Superior temporal gyrus (tissue), 1 donor: ENCODE measurements at regions not wholly inside any gene's neighbourhood (a gene's known extent, or its start where the extent isn't known, plus 50 kb on each side); places are given as distances from the start of the nearest gene placed in this dataset.

ENCODE experiments used
- DNase-seq: peaks from one replicate; pipeline ENCODE4 v3.0.0-alpha.2; 2016; ENCODE audit errors: extremely low spot score

DNA sequence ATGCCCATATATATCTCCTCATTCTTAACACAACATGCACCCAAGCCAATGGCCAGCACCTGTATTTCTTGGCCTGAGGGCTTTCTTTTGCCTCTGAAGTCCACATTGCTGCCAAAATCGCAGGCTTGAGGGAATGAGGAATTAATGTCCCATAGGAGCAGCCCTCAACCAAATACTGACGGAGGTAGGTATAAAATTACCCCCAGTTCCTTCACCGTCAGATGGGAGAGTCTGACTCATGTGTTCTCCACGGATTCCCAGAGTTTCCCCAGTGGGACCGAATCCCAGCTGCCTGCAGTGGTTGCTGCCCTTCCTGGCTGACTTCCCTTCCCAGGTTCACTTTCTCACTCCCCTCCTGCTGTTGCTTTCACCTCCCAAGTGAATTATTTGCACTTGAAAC lies 602.2 kb upstream of the NOX3 start:
- DNase-seq = no peak

DNA sequence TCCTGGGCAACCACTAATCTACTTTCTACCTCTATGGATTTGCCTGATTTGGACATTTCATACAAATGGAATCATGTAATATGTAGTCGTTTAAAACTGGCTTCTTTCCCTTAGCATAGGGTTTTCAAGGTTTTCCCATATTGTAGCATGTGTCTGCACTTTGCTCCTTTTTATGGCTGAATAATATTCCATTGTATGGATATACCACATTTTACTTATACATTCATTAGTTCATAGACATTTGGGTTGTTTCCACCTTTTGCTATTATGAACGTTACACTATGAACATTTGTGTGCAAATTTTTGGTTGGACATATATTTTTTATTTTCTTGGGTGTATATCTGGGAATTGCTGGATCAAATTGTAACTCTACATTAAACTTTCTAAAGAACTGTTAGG lies 600.4 kb upstream of the NOX3 start:
- DNase-seq = no peak

DNA sequence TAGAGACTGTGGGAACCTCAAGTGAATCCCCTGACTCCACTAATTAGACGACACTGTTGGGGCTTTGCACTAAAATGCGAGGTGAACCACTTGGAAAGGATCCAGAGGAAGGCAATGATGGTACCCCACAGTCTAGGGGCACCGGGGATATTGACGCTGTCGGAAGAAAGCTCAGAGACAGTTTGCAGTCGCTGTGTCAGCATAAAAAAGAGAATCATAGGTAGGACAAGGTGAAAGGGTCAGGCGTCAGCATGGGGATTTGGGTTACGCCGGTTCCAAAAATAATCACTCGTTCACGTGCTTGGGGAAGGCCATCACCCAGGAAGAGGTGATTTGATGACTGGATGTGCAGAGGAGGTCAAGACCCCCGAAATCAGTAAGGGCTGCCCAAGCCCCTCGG lies 598.0 kb upstream of the NOX3 start:
- DNase-seq = no peak

DNA sequence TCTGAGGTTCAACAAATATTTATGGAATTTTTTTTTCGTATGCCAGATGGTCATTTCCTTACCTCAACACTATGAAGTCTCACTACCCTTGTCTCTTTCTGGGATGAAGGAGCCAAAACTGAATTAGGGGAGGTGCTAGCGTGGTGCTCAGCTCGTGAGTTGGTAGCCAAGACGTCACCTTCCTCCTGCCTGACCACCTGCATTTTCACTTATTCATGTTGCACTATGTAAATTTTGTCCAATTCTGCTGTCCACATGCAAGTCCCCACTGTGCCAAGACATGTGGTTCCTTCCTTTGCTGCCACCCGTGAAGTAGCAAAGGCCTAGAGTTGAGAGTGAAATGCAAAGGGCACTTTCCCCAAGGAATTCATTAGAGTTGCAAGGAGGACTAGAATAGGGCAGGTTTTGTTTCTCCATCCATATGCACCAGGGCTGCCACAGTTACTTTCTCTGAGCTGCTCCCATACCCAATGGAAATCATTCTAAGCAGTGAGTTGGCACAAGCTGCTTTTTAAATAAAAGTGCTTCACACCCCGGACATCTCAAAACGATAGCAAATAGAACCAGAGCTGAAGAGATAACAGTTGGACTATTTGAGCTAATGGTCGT lies 591.3 kb upstream of the NOX3 start:
- DNase-seq = no peak

DNA sequence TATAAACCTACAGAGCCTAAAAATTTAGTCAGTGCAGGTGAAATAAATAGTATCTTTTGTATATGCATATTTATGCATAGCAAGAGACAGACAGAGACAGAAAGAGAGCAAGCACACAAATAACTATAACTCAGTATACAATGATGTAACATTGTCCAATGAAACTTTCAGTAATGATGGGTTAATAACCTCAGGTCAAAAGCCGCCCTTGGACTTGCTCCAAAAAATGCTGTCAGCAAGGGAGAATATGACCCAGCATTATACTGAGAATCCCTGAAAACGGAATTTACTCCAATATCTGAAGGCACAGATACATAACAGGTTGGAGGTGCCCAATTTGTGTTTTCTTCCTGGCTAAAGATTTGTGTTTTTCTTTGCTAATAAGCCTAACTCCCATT lies 590.6 kb upstream of the NOX3 start:
- DNase-seq = no peak

DNA sequence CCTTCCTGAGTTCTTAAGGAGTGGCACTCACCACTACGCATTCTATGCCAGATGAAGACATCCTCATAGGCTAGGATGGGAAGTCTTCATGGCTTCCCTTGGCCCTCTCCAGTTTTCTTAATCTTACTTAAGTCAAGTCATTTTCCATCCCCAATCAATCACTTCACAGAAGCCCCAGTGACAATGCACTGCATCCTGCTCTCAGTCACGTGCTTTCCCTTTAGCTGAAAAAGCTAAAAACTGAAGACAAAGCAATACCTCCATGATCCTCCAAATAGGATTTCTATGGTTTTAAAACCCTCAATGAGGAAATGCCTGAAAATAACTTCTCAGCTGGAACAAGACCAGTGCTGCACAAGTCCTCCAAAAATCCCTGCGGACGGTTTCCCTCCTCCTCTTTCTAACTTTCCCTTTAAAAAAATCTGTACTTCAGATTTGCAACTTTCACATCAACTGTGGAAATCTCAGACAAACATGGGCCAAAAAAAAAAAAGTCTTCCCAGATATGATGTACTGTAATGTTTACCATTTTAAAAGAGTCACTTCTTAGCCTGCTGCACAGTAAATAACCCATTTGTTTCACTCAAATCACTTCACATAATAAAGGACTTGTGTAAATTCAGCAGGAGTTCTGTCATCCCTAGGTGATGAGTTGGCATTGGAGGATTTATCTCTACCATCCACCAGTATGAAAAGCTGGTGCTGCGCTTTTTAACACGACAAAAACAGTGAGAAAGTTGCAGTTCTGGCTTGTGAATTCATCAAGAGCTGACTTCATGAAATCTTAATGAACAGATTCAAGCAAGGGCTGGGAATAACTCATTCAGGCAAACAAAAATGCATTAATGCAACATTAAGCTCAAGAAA lies 590.0 kb upstream of the NOX3 start:
- no peak for DNase-seq

DNA sequence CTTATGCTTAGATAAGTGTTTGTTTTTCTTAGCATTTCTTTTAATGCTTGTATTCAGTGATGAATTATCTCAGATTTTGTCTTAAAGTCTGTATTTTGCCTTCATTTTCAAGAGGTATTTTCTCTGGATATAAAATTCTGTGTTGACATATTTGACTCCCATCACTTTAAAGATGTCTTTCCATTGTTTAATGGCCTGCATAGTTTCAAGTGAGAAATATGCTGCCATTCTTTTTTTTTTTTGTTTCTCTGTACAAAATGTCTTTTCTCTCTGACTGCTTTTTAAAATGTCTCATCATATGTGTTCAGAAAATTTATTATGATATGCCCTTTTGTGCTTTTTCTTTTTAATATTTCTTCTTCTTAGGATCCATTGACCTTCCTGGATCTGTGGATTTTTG lies 578.0 kb upstream of the NOX3 start:
- no peak for DNase-seq

DNA sequence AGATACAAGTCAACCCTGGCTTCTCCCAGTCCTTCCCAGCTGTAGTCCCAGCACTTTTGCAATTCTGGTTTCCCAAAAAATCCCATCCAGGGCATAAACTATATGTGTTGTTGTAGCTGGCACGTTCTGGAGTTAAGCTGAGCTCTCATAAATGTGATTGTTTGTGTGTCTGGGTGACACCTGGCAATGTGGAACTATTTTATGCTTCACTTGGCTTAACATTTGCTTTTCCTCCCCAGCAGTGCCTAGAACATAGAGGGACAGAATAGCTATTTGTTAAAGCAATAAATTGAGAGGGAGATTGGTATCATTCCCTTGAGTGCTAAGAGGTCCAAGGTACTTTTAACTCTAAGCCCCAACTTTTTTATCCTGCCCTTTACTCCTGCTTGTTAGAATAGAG lies 575.9 kb upstream of the NOX3 start:
- DNase-seq = no peak

DNA sequence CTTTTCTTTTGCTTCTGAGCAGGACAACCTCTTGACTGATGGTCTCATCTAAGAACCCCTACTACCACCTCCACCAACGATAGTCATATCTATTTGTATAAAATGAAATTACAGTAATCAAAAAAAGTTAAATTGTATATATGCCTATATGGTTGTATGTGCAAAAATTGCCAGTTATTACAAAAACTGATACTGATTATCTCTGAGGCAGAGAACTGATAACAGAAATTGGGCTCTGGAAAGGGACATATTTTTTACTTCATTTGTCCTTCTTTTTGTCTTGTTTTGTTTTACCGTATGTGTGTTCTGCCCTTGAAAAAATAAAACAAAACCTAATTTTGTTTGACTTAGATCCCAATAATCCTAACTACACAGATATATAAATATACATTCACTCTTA lies 574.4 kb upstream of the NOX3 start:
- no peak for DNase-seq

DNA sequence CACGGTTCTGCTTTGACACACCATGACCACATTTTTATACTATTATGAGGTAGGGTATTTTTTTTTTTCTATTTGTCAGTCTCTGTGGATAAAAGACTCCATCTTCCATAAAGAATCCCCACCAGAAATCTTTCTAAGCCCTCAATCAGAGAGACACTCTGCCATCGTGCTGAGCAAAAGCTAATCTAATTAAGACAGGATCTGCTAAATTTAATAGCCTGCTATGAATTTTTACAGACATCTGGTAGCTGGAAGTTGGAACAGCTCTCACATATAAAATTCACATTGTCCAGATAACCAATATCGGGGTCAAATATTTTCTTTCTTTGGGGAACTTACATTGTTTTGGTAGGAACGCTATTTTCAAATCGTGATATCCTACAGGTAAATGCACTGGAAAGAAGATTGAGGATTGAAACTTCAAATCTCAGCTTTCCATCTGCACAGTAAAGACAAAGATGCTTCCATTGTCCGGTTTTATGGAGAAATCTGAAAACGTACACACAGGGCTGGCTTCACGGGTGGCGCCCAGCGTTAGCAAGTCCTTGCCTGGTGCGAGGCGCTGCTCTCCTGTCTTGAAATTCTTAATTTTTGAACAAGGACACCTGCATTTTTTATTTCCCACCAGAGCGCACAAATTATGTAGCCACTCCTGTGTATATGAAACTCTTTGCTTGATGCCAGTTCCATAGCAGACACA lies 573.8 kb upstream of the NOX3 start:
- DNase-seq = no peak

DNA sequence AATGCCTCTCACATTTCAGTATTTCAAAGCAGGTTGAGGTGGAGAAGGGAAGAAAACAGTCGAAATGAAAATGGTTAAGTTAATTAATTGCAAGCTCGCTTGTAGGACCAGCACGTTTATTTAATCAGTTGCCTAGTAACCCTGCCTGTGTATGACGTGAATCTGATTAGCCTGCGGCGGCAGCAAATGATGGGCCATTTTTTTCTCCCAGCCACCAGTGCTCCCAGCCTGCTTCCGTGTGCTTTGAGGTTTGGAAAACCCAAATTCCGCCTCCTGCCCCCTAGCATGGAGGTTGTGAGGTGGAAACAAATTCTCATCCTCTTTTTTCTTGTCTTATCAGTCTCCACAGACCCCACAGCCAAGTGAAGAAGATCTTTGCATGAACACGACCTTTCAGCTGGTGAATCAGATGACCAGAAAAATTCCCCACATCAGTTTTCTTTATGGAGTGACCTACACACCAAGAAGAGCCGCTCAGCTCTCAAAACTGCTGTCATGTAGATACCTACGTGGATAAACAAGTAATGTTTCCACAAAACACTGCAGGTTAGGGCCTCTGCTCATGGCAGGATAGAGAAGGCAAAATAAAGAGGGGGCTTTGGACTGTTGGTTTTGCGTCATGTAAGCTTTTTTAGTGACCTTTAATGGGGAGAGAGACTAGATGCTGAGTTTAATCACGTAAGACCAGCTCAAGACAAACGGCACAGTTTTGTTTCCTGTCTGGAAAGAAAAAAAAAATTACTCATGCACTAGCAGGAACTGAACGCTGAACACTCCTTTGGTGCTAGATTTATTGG lies 572.9 kb upstream of the NOX3 start:
- no peak for DNase-seq

DNA sequence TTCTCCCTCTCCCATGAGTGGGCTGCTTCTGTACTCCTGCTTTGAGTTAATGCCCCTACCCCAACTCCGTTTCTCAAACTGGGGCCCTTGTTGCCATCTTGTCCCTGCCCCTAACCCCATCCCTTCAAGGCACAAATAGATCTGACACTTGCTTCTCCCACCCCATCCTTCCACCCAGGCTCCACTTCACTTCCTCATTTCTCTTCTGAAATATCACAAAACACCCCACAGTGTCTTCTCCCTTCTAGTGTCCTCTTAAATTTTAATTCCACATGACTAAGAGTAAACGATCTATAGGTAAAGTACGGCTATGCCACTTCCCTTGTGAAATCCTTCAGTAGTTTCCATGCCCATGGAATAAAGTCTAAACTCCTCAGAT lies 571.6 kb upstream of the NOX3 start:
- no peak for DNase-seq

DNA sequence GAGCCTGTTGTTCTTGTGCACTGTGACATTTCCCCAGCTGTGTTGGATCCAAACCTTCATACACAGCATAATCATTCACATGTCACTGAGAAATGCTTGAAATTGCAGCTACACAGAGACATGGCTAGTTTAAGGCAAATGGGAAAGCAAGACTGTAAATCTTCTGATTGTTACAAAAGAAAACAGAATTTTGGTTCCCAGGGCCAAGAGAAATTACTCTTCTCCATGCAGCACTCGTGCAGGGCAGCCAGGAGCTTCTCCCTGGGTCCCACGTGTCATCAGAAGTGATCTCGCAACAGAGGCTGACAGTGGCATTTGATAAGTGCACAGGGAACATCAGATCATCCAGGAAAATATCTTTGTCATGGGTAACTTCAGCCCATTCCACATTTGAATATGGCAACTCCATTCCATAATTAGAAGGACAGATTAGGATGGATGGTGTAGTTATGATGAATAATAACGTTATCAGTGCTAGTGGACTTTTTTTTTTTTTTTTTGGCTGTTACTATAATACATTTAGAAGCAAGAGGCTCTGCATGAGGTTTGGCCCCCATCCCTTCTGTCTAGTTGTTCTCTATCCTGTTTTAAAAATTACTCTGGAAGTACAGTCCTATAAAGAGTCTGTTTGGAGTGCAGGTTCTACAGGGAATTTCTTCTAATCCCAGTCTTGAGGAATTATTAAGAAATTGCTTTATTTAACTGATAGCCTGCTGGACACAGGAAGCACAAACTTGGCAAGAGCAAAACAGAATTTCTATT lies 571.0 kb upstream of the NOX3 start:
- DNase-seq = no peak

DNA sequence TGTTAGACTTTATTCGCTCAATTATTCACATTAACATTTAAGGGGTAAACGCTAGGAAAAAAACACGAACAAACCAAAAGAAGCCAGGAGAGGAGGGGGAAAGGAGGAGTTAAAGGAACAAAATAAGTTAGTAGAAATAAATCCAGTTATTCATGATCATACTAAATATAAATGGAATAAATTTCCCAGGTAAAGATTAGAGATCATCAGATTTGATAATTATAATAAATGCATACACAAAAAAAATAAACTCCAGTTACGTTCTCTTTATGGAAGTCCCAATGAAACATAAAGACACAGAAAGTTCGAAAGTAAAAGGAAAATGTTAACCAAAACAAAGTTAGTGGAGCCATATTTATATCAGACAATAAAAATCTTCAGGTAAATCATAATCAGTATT lies 568.7 kb upstream of the NOX3 start:
- no peak for DNase-seq

DNA sequence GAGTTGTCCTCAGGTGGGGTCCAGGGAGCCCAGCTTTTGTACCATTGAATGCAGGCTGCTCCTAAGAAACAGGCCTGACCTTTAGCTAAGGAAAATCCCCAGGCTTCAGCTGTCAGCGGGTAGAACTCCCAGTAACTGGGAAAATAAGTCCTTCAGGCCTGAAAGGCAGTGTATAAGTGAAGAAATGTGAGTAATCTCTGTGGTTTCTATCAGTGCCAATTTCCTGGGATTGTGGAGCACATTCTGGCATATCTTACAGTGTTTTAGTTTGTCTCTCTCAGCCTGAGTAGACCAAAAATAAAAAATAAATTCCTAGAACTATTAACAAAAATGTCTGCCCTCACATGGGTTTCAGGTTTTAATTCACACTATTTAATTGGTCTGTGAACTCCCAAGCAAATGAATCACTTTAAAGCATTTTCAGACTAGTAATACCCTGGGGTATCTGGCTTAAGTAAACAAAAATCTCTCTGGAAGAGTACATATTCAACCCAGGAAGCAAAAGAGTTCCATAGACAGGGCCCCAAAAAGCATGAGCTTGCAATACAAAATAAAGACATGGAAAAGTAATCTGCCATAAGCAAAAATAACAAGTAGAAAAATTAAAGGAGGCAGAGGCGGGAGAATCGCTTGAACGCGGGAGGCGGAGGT lies 566.2 kb upstream of the NOX3 start:
- no peak for DNase-seq

DNA sequence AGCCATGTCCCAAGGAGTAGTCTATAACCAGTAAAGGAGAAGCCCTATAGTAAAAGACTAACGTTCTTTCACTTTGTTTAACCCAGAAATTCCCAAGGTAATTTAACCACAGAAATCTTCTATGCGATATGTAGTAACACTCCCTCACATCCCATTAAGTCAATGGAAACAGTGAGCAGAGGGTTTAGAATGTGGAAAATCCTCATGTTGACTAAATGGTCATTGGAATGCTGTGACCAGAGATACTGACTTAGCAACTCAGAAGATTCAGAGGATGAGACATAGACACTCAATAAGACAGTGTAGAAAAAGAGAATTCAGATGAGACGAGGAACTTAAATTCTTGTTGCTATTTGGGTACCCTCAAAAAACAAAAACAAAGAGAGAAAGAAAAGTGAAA lies 562.2 kb upstream of the NOX3 start:
- DNase-seq = no peak

DNA sequence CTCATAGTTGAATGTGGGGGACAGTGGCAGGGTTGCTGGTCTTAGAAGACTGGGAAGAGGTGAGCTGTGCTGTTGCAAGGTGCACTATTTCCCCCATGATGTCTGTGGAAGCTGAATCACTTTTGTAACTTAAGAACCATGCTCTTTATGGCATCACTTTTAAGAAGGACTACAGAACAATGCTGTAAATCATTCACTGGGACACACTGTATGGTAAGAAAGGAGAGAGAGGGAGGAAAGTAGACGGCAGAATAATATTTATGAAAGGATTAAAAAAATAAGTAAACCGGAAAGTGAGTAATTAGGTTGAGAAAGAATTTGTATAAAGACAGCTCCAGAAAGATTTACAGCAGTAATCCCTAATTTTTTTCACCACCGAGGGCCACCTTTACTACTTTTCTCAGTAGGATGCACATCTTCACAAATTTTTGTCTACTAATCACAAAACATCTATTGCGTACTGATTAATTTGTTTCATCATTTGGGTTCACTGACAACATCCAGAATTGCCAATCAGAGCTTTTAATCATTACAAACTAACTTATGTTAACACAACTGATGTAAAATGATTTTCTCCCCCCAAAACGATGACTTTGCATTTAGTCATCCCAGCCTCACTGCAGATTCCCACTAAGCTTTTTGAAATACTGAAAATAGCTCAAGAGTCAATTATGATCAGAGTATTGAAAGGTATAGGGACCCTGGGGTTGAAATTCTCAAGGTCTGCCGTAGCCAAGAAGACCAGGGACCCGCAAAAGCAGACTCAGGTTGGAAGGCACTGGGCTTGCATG lies 560.7 kb upstream of the NOX3 start:
- DNase-seq = no peak

DNA sequence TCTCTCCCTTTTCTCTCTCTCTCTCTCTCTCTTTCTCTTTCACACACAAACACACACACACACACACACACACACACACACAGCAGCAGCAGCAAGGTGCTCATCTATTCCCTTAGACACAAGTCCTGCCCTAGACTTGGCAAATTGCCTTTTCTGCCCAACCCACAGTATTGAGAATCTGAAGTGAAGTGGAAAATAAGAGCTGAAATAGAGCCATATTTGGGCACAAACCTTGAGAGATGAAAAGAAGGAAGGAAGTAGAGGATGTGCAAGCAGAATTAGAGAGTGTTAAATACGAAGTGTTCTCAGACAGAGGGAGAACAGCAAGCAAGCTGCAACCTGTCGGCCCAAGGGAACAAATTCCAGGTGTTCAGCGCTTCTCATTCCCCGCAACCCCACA lies 557.5 kb upstream of the NOX3 start:
- no peak for DNase-seq

DNA sequence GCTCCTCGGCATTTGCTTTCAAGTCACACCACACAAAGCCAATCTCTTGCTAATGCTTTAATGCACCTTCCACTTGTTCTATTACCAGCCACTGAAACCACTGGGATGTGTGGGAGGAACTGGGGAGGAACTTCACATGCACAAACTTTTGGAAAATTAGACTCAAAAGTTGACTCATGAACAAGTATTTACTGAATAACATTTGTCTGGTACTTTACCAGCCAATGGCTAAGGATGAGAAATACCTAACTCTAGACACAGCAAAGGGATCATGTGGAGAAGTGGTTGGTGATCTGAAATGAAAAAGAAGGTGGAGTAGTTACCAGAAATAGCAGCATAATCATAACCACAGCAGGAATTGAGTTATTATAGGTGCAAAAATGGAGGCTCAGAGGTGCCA lies 554.0 kb upstream of the NOX3 start:
- DNase-seq = no peak

DNA sequence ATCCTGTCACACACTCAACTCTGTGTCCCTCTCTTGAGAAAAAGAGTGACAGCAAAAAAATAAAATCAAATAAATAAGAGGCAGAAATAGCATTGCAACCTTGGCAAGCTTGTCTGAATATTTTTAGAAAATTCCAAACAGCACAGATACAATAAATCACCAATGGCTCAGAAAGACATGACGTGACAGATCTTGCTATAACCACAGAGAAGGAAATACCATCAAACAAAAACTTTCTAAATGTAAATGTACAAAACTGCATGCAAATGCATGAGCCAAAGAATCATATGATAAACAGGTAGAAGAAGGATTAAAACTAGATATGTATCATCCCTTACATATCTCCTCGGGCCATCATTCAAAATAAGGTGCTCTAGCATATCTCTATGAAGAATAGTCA lies 549.2 kb upstream of the NOX3 start:
- no peak for DNase-seq
